ENCODE measurements at regions not wholly inside any gene's neighbourhood (a gene's known extent, or its start where the extent isn't known, plus 50 kb on each side); places are given as distances from the start of the nearest gene placed in this dataset.
"Not testable (repeated sequence)": the region's sequence is repeated elsewhere in the genome, so short reads cannot be mapped to it uniquely, and the experiment has no call there.

DNA sequence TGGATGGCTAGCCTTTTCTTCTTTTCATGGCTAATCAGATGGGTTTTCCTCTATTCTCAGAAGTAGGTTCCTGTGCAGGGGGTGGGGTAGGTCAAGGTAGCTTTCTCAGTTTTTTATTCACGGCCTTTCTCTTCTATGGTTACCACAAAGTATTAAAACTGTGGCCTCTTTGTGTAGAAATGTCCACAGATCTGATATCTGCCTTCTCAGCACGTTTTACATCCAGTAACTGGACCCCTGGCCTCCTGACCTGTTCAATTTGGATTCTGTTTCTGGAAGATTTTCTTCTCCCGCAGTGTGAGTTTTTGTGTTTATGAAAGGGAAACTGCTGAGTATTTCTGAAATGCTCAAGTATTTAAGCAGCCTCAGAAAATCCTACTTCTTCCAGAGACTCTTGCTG is 688.5 kb downstream of the RAPGEF2 start:
- no peaks in the 10 kb centered on the region for H3K4me1 ChIP-seq (ENCODE audit: control insufficient read depth, insufficient read depth, low read length)
- no TSS peak for BruUV-seq (replicated peaks)
- DNase-seq (ENCODE audit: low read depth, low spot score) (no peak), ATAC-seq (no peak)
- in situ Hi-C loops (cut with HindIII; ENCODE audit: low pct_unique_long_range_greater_than_20kb, low sequenced_read_pairs): no loop called here
- ChIA-PET CTCF (no interaction called here), POLR2A (no interaction called here)
- TF ChIP-seq SIN3A (IDR thresholded peaks at IDR 0.05; ENCODE audit: borderline replicate concordance, insufficient read depth, low read depth, low read length) (no peak), REST (IDR thresholded peaks at IDR 0.05; ENCODE audit: insufficient read depth in 1 of 2, low read depth in 2 of 2, low read length in 1 of 2) (no peak), POLR2AphosphoS5 (IDR thresholded peaks at IDR 0.05; ENCODE audit: low read depth, low read length) (no peak), TCF7L2 (IDR thresholded peaks at IDR 0.05; ENCODE audit: low read depth, low read length) (no peak)
- TF ChIP-seq, protein P1, sequence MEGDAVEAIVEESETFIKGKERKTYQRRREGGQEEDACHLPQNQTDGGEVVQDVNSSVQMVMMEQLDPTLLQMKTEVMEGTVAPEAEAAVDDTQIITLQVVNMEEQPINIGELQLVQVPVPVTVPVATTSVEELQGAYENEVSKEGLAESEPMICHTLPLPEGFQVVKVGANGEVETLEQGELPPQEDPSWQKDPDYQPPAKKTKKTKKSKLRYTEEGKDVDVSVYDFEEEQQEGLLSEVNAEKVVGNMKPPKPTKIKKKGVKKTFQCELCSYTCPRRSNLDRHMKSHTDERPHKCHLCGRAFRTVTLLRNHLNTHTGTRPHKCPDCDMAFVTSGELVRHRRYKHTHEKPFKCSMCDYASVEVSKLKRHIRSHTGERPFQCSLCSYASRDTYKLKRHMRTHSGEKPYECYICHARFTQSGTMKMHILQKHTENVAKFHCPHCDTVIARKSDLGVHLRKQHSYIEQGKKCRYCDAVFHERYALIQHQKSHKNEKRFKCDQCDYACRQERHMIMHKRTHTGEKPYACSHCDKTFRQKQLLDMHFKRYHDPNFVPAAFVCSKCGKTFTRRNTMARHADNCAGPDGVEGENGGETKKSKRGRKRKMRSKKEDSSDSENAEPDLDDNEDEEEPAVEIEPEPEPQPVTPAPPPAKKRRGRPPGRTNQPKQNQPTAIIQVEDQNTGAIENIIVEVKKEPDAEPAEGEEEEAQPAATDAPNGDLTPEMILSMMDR (IDR thresholded peaks at IDR 0.05): no peak
- intact Hi-C loops (cut with micrococcal nuclease; ENCODE audit: unreplicated experiment): no loop called here
- H3K27ac ChIP-seq (ENCODE audit: low read length): no peak overlapping the region
- H3K27me3 ChIP-seq (ENCODE audit: control insufficient read depth, insufficient read depth, low read length): no peaks in the 10 kb centered on the region
- H3K4me3 ChIP-seq (ENCODE audit: low read depth in 2 of 2, low read length in 2 of 2): no peak overlapping the region
- no peaks in the 10 kb centered on the region for H3K36me3 ChIP-seq (ENCODE audit: control insufficient read depth, insufficient read depth, low read length)
- no peaks in the 10 kb centered on the region for H3K9me3 ChIP-seq (ENCODE audit: control insufficient read depth, insufficient read depth, low read depth, low read length)

GRCh38 chr4:159804592-159804991 is 701.7 kb downstream of the RAPGEF2 start:
- H3K27me3 ChIP-seq (ENCODE audit: control insufficient read depth, insufficient read depth, low read length); DNase-seq (ENCODE audit: low read depth, low spot score); intact Hi-C loops (cut with micrococcal nuclease; ENCODE audit: unreplicated experiment); H3K27ac ChIP-seq (ENCODE audit: low read length); H3K9me3 ChIP-seq (ENCODE audit: control insufficient read depth, insufficient read depth, low read depth, low read length); POLR2A ChIA-PET; H3K4me1 ChIP-seq (ENCODE audit: control insufficient read depth, insufficient read depth, low read length); CTCF ChIA-PET; BruUV-seq (replicated peaks); in situ Hi-C loops (cut with HindIII; ENCODE audit: low pct_unique_long_range_greater_than_20kb, low sequenced_read_pairs); ATAC-seq; H3K36me3 ChIP-seq (ENCODE audit: control insufficient read depth, insufficient read depth, low read length): not testable (repeated sequence)
- H3K4me3 ChIP-seq (ENCODE audit: low read depth in 2 of 2, low read length in 2 of 2): peak overlapping the region; percentile 11 to 13; a peak in 2 of 4 replicates

DNA sequence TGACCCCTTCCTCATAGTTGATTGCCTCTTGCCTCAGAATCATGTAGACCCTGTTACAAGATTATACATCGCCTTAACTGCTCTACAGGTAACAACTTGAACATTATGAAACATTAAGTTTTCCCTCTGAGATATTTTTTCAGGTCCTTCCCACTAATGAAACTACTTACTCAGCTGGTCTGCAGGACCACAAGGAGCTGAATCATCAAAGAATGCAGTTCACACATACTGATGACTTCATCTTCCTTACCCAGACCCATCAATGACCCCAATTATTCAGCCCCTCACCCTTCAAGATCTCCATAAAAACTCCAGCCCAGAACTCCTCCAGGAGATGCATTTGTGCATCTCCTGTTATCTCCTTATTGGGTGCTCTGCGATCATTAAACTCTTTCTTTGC is 720.9 kb downstream of the RAPGEF2 start:
- intact Hi-C loops (cut with micrococcal nuclease; ENCODE audit: unreplicated experiment) (no loop called here), in situ Hi-C loops (cut with HindIII; ENCODE audit: low pct_unique_long_range_greater_than_20kb, low sequenced_read_pairs) (no loop called here)
- ChIA-PET CTCF (no interaction called here), POLR2A (no interaction called here)
- Histone ChIP-seq H3K36me3 (ENCODE audit: control insufficient read depth, insufficient read depth, low read length) (no peaks in the 10 kb centered on the region), H3K4me3 (ENCODE audit: low read depth in 2 of 2, low read length in 2 of 2) (no peak overlapping the region), H3K9me3 (ENCODE audit: control insufficient read depth, insufficient read depth, low read depth, low read length) (no peaks in the 10 kb centered on the region), H3K27ac (ENCODE audit: low read length) (no peak overlapping the region), H3K27me3 (ENCODE audit: control insufficient read depth, insufficient read depth, low read length) (no peaks in the 10 kb centered on the region), H3K4me1 (ENCODE audit: control insufficient read depth, insufficient read depth, low read length) (no peaks in the 10 kb centered on the region)
- DNase-seq (ENCODE audit: low read depth, low spot score) (no peak), ATAC-seq (no peak)
- BruUV-seq (replicated peaks): no TSS peak
- TF ChIP-seq SIN3A (IDR thresholded peaks at IDR 0.05; ENCODE audit: borderline replicate concordance, insufficient read depth, low read depth, low read length): no peak

All from Panc1 (cell line).